ENCODE measurements at regions not wholly inside any gene's neighbourhood (a gene's known extent, or its start where the extent isn't known, plus 50 kb on each side); places are given as distances from the start of the nearest gene placed in this dataset.

DNA sequence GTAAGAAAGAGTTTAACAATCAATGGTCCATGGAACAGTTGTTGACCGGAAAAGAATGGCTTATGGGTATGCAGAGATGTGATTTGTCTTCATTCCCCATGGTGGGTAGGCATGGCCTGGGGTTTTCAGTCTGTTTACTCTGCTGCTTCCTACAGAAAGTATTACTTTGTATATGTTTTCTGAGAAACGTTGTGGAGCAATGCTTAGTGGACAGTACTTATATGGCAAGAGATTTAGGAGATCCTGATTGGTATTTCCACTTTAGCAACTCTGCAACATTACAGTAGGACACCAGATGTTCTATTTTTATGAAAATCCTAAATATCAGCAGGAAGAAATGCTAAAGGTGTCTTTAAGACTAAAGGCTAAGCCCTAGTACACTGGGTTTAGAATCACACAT is 309.1 kb downstream of the AASDHPPT start:
- TF ChIP-seq, protein P1, sequence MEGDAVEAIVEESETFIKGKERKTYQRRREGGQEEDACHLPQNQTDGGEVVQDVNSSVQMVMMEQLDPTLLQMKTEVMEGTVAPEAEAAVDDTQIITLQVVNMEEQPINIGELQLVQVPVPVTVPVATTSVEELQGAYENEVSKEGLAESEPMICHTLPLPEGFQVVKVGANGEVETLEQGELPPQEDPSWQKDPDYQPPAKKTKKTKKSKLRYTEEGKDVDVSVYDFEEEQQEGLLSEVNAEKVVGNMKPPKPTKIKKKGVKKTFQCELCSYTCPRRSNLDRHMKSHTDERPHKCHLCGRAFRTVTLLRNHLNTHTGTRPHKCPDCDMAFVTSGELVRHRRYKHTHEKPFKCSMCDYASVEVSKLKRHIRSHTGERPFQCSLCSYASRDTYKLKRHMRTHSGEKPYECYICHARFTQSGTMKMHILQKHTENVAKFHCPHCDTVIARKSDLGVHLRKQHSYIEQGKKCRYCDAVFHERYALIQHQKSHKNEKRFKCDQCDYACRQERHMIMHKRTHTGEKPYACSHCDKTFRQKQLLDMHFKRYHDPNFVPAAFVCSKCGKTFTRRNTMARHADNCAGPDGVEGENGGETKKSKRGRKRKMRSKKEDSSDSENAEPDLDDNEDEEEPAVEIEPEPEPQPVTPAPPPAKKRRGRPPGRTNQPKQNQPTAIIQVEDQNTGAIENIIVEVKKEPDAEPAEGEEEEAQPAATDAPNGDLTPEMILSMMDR (conservative IDR thresholded peaks at IDR 0.05; ENCODE audit: low read depth, low read length): no peak
- TF ChIP-seq EZH2 (IDR thresholded peaks at IDR 0.05; ENCODE audit: borderline replicate concordance, low read depth, low read length, poor library complexity, severe bottlenecking): no peak

Measured in A673 (cell line).